ENCODE measurements at regions not wholly inside any gene's neighbourhood (a gene's known extent, or its start where the extent isn't known, plus 50 kb on each side); places are given as distances from the start of the nearest gene placed in this dataset.

GRCh38 chr22:27476318-27476717 lies 325.2 kb downstream of the MN1 start:
- no peak for TF ChIP-seq CTCF (IDR thresholded peaks at IDR 0.05)
- no peak for TF ChIP-seq POLR2A (IDR thresholded peaks at IDR 0.05)
- TF ChIP-seq POLR2AphosphoS5 (IDR thresholded peaks at IDR 0.05): no peak
- no peak for TF ChIP-seq EP300 (IDR thresholded peaks at IDR 0.05)

Data from suprapubic skin (tissue), 4 donors.